ENCODE measurements at regions not wholly inside any gene's neighbourhood (a gene's known extent, or its start where the extent isn't known, plus 50 kb on each side); places are given as distances from the start of the nearest gene placed in this dataset.

DNA sequence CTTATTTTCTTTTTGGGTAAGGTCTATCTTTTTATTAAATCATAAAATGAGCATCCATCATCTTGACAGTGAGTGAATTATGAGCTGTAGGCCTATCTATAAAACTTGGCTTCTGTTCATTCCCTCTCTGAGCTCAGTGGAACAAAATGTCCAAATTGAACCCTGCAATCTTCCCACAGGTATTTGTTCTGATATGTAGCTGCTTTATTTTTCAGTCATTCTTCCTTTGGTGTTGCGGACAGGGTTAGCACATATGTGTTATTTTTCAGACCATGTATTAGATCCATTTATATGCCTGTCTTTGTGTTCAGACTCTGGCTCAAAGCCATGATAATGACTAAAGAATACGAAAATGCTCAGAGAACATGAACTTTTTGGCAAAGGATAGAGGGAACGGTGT, 201.6 kb upstream of the KIAA1217 start:
- Mint-ChIP-seq H3K27me3 (peaks cover 0 to 28% (median 10%) of the 10 kb centered on the region in 5 donors), H3K4me3 (no peak overlapping the region), H3K9me3 (peaks cover 0 to 11% (median 0%) of the 10 kb centered on the region in 11 donors), H3K4me1 (no peaks in the 10 kb centered on the region), H3K27ac (no peak overlapping the region), H3K36me3 (no peaks in the 10 kb centered on the region)
- Histone ChIP-seq H3K4me1 (ENCODE audit: control insufficient read depth in 2 of 2, insufficient read depth in 2 of 2, low read length in 2 of 2) (no peaks in the 10 kb centered on the region), H3K36me3 (ENCODE audit: control insufficient read depth in 2 of 3, insufficient read depth in 3 of 3, low read length in 3 of 3) (no peaks in the 10 kb centered on the region), H3K9me3 (ENCODE audit: control insufficient read depth in 2 of 3, low read length in 3 of 3) (no peaks in the 10 kb centered on the region), H3K27me3 (ENCODE audit: control insufficient read depth in 2 of 2, insufficient read depth in 2 of 2, low read length in 2 of 2) (no peaks in the 10 kb centered on the region), H3K27ac (ENCODE audit: low read depth, low read length) (no peak overlapping the region), H3K4me3 (ENCODE audit: low read length) (no peak overlapping the region)
- no peak for DNase-seq
- ATAC-seq = no peak
- intact Hi-C loops (cut with micrococcal nuclease) = no loop called here
- ChIA-PET CTCF (no interaction called here), POLR2A (no interaction called here)

- no peaks in the 10 kb centered on the region for H3K4me1 Mint-ChIP-seq
- CTCF ChIA-PET = interaction anchor here (0.5 kb wide), 1 partner anchor 144 kb away, joined by 3 read pairs; no protein-coding TSS in a partner anchor
Measured at GRCh38 chr10:24008164-24009091, 200.5 kb upstream of the KIAA1217 start.

DNA sequence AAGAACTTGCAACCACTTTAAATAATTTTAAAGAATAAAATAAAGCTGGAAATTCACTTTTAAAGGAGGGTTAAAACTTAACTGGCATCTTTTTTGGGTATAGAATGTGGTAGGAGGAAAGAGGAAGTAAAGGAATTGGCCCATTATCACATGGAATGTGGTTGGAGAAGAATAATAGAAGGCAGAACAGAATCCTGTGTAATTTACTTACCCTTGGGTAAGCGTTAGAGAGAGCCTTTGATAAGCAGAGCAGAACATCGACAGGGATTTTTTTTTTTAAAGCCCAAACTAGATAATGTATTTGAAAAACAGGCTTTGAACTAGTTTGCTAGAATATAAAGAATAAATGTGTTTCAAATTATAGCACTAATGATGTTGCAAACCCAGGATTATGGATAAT, 199.8 kb upstream of the KIAA1217 start:
- CTCF ChIA-PET = no interaction called here
- H3K9me3 Mint-ChIP-seq = peaks cover 0 to 11% (median 0%) of the 10 kb centered on the region in 11 donors
- POLR2A ChIA-PET = no interaction called here

More at GRCh38 chr10:24008164-24009091, 200.5 kb upstream of the KIAA1217 start:
- no peaks in the 10 kb centered on the region for H3K36me3 Mint-ChIP-seq
- H3K4me3 ChIP-seq (ENCODE audit: low read length) = no peak overlapping the region
- DNase-seq (no peak), ATAC-seq (no peak)
- H3K27ac ChIP-seq (ENCODE audit: low read depth, low read length) = no peak overlapping the region
- H3K27ac Mint-ChIP-seq = no peak overlapping the region
- H3K9me3 ChIP-seq (ENCODE audit: control insufficient read depth in 2 of 3, low read length in 3 of 3) = no peaks in the 10 kb centered on the region
- no peak overlapping the region for H3K4me3 Mint-ChIP-seq
- H3K36me3 ChIP-seq (ENCODE audit: control insufficient read depth in 2 of 3, insufficient read depth in 3 of 3, low read length in 3 of 3) = no peaks in the 10 kb centered on the region
- H3K27me3 Mint-ChIP-seq = peaks cover 0 to 28% (median 10%) of the 10 kb centered on the region in 5 donors
- no peaks in the 10 kb centered on the region for H3K27me3 ChIP-seq (ENCODE audit: control insufficient read depth in 2 of 2, insufficient read depth in 2 of 2, low read length in 2 of 2)
- POLR2A ChIA-PET = no interaction called here
- no peaks in the 10 kb centered on the region for H3K4me1 ChIP-seq (ENCODE audit: control insufficient read depth in 2 of 2, insufficient read depth in 2 of 2, low read length in 2 of 2)
- peaks cover 0 to 11% (median 0%) of the 10 kb centered on the region in 11 donors for H3K9me3 Mint-ChIP-seq
- intact Hi-C loops (cut with micrococcal nuclease) = no loop called here

GRCh38 chr10:24009736-24010135, 199.2 kb upstream of the KIAA1217 start:
- Mint-ChIP-seq H3K27ac (no peak overlapping the region), H3K36me3 (no peaks in the 10 kb centered on the region), H3K4me1 (no peaks in the 10 kb centered on the region), H3K4me3 (no peak overlapping the region), H3K27me3 (peaks cover 0 to 28% (median 13%) of the 10 kb centered on the region in 5 donors), H3K9me3 (peaks cover 0 to 11% (median 0%) of the 10 kb centered on the region in 11 donors)
- Histone ChIP-seq H3K36me3 (ENCODE audit: control insufficient read depth in 2 of 3, insufficient read depth in 3 of 3, low read length in 3 of 3) (no peaks in the 10 kb centered on the region), H3K4me1 (ENCODE audit: control insufficient read depth in 2 of 2, insufficient read depth in 2 of 2, low read length in 2 of 2) (no peaks in the 10 kb centered on the region), H3K9me3 (ENCODE audit: control insufficient read depth in 2 of 3, low read length in 3 of 3) (no peaks in the 10 kb centered on the region), H3K27ac (ENCODE audit: low read depth, low read length) (no peak overlapping the region), H3K27me3 (ENCODE audit: control insufficient read depth in 2 of 2, insufficient read depth in 2 of 2, low read length in 2 of 2) (no peaks in the 10 kb centered on the region), H3K4me3 (ENCODE audit: low read length) (no peak overlapping the region)
- DNase-seq (no peak), ATAC-seq (no peak)
- POLR2A ChIA-PET = no interaction called here
- intact Hi-C loops (cut with micrococcal nuclease) = no loop called here
- CTCF ChIA-PET = no interaction called here

More for the DNA sequence above, 199.8 kb upstream of the KIAA1217 start:
- no peaks in the 10 kb centered on the region for H3K4me1 Mint-ChIP-seq
- intact Hi-C loops (cut with micrococcal nuclease) = no loop called here
- Histone ChIP-seq H3K27ac (ENCODE audit: low read depth, low read length) (no peak overlapping the region), H3K4me1 (ENCODE audit: control insufficient read depth in 2 of 2, insufficient read depth in 2 of 2, low read length in 2 of 2) (no peaks in the 10 kb centered on the region), H3K27me3 (ENCODE audit: control insufficient read depth in 2 of 2, insufficient read depth in 2 of 2, low read length in 2 of 2) (no peaks in the 10 kb centered on the region), H3K9me3 (ENCODE audit: control insufficient read depth in 2 of 3, low read length in 3 of 3) (no peaks in the 10 kb centered on the region), H3K4me3 (ENCODE audit: low read length) (no peak overlapping the region), H3K36me3 (ENCODE audit: control insufficient read depth in 2 of 3, insufficient read depth in 3 of 3, low read length in 3 of 3) (no peaks in the 10 kb centered on the region)
- DNase-seq = no peak
- ATAC-seq = no peak
- H3K36me3 Mint-ChIP-seq = no peaks in the 10 kb centered on the region
- H3K4me3 Mint-ChIP-seq = no peak overlapping the region
- H3K27me3 Mint-ChIP-seq = peaks cover 0 to 28% (median 11%) of the 10 kb centered on the region in 5 donors
- no peak overlapping the region for H3K27ac Mint-ChIP-seq

GRCh38 chr10:24010436-24010970, 198.4 kb upstream of the KIAA1217 start:
- H3K27me3 ChIP-seq (ENCODE audit: control insufficient read depth in 2 of 2, insufficient read depth in 2 of 2, low read length in 2 of 2) = no peaks in the 10 kb centered on the region
- H3K4me1 ChIP-seq (ENCODE audit: control insufficient read depth in 2 of 2, insufficient read depth in 2 of 2, low read length in 2 of 2) = no peaks in the 10 kb centered on the region
- ChIA-PET CTCF (no interaction called here), POLR2A (no interaction called here)
- no peak overlapping the region for H3K27ac Mint-ChIP-seq
- H3K27ac ChIP-seq (ENCODE audit: low read depth, low read length) = no peak overlapping the region
- DNase-seq (no peak), ATAC-seq (no peak)
- H3K36me3 Mint-ChIP-seq = no peaks in the 10 kb centered on the region
- no peak overlapping the region for H3K4me3 Mint-ChIP-seq
- peaks cover 0 to 11% (median 0%) of the 10 kb centered on the region in 11 donors for H3K9me3 Mint-ChIP-seq
- no peaks in the 10 kb centered on the region for H3K36me3 ChIP-seq (ENCODE audit: control insufficient read depth in 2 of 3, insufficient read depth in 3 of 3, low read length in 3 of 3)
- H3K9me3 ChIP-seq (ENCODE audit: control insufficient read depth in 2 of 3, low read length in 3 of 3) = no peaks in the 10 kb centered on the region
- peaks cover 0 to 31% (median 13%) of the 10 kb centered on the region in 5 donors for H3K27me3 Mint-ChIP-seq
- H3K4me1 Mint-ChIP-seq = no peaks in the 10 kb centered on the region
- intact Hi-C loops (cut with micrococcal nuclease) = no loop called here
- no peak overlapping the region for H3K4me3 ChIP-seq (ENCODE audit: low read length)

DNA sequence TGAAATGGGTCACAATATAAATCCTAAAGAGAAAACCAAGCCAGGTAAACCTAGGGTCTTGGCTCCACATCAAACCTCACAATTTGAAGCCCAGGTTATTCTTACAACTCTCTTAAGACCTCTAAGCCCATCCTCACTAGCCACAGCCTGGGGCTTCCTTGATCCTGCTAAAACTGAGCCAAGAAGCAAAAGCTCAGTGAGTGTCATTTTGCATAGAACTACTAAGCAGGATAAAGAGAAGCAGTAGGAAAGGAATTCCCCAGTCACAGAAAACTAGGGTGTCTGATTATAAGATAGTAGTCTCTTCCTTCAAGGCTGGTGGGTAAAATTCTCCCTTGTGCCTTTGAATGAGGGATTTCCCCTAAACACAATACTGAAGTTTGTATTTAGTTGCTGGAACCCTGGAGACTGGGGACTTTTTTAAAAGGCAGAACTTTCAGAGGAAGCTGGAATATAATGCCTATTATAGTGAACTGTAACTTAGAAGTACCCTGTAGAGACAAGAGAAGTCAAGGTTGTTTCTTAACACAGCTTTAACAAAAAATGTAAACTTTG, 196.6 kb upstream of the KIAA1217 start:
- H3K27ac Mint-ChIP-seq = no peak overlapping the region
- intact Hi-C loops (cut with micrococcal nuclease) = no loop called here
- ATAC-seq = no peak
- H3K27me3 Mint-ChIP-seq = peaks cover 0 to 24% (median 9%) of the 10 kb centered on the region in 5 donors
- H3K36me3 Mint-ChIP-seq = no peaks in the 10 kb centered on the region
- Histone ChIP-seq H3K4me3 (ENCODE audit: low read length) (no peak overlapping the region), H3K36me3 (ENCODE audit: control insufficient read depth in 2 of 3, insufficient read depth in 3 of 3, low read length in 3 of 3) (no peaks in the 10 kb centered on the region), H3K9me3 (ENCODE audit: control insufficient read depth in 2 of 3, low read length in 3 of 3) (no peaks in the 10 kb centered on the region), H3K4me1 (ENCODE audit: control insufficient read depth in 2 of 2, insufficient read depth in 2 of 2, low read length in 2 of 2) (no peaks in the 10 kb centered on the region), H3K27me3 (ENCODE audit: control insufficient read depth in 2 of 2, insufficient read depth in 2 of 2, low read length in 2 of 2) (no peaks in the 10 kb centered on the region), H3K27ac (ENCODE audit: low read depth, low read length) (no peak overlapping the region)
- H3K4me3 Mint-ChIP-seq = no peak overlapping the region
- no peak for DNase-seq
- no peaks in the 10 kb centered on the region for H3K4me1 Mint-ChIP-seq
- POLR2A ChIA-PET = interaction anchor here (0.7 kb wide), 1 partner anchor 293 kb away, joined by 3 read pairs; no protein-coding TSS in a partner anchor
- CTCF ChIA-PET = no interaction called here
- H3K9me3 Mint-ChIP-seq = peaks cover 0 to 11% (median 2%) of the 10 kb centered on the region in 11 donors
